ENCODE measurements at regions not wholly inside any gene's neighbourhood (a gene's known extent, or its start where the extent isn't known, plus 50 kb on each side); places are given as distances from the start of the nearest gene placed in this dataset.

DNA sequence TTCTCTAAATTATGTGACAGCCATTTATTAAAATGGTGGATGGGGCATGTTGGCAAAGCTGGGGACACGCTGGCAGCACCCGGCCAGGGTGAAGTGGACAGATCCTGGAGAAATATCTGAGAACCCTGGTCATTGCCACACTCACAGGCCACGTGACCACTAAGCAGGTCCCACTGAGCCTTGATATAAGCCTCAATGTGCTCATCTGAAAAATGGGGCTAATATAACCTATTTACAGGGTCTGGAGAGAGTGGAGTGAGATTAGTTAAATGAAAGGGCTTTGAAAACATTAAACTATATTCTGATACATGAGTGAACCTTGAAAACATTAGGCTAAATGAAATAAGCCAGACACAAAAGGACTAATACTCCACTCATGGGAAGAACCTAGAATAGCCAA is 108.9 kb downstream of the RBFOX3 start:
- TF ChIP-seq, protein P1, sequence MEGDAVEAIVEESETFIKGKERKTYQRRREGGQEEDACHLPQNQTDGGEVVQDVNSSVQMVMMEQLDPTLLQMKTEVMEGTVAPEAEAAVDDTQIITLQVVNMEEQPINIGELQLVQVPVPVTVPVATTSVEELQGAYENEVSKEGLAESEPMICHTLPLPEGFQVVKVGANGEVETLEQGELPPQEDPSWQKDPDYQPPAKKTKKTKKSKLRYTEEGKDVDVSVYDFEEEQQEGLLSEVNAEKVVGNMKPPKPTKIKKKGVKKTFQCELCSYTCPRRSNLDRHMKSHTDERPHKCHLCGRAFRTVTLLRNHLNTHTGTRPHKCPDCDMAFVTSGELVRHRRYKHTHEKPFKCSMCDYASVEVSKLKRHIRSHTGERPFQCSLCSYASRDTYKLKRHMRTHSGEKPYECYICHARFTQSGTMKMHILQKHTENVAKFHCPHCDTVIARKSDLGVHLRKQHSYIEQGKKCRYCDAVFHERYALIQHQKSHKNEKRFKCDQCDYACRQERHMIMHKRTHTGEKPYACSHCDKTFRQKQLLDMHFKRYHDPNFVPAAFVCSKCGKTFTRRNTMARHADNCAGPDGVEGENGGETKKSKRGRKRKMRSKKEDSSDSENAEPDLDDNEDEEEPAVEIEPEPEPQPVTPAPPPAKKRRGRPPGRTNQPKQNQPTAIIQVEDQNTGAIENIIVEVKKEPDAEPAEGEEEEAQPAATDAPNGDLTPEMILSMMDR (IDR thresholded peaks at IDR 0.05; ENCODE audit: borderline replicate concordance, extremely low read depth, low read length, poor library complexity, severe bottlenecking): no peak
- no peak for TF ChIP-seq EZH2 (IDR thresholded peaks at IDR 0.05; ENCODE audit: borderline replicate concordance, low read depth, low read length, severe bottlenecking)

Measured in DND-41 (cell line).